Panc1 (cell line): ENCODE measurements at regions not wholly inside any gene's neighbourhood (a gene's known extent, or its start where the extent isn't known, plus 50 kb on each side); places are given as distances from the start of the nearest gene placed in this dataset.

Experiments
- ATAC-seq: fragments of 200-7000 bp; cut with Tn5 transposase; 2 replicates; pipeline ENCODE4 v1.9.1; 2020; ENCODE audit warnings: mild to moderate bottlenecking, moderate library complexity
- BruUV-seq: library from RNA; stranded (reverse); fragments of 400-500 nt; replicated peaks from 2 replicates; lab custom pipeline; 2021; lab: Mats Ljungman, UMichigan
- CTCF ChIA-PET: fragments of 300-600 bp; sonication (Branson Sonifier 250); formaldehyde crosslinking; loops from one replicate; lab custom pipeline; 2022; ENCODE audit warnings: antibody characterized with exemption; lab: Charles Lee
- POLR2A ChIA-PET: fragments of 300-600 bp; sonication (Branson Sonifier 250); formaldehyde crosslinking; loops from one replicate; lab custom pipeline; 2022; ENCODE audit warnings: antibody characterized with exemption; lab: Charles Lee
- DNase-seq: peaks from one replicate; pipeline ENCODE4 v3.0.0-alpha.2; 2010; ENCODE audit warnings: low read depth, low spot score
- H3K27ac ChIP-seq: 2 replicates; pipeline ENCODE4 v1.5.1; 2011; ENCODE audit warnings: mild to moderate bottlenecking, low read length, inconsistent platforms
- H3K27me3 ChIP-seq: fragments of 200-500 bp; sonication (Bioruptor generic); 2 replicates; pipeline ENCODE4 v1.6.0; 2014; ENCODE audit warnings: low read length, inconsistent platforms; ENCODE audit not compliant: control insufficient read depth, insufficient read depth
- H3K36me3 ChIP-seq: fragments of 200-500 bp; sonication (Bioruptor generic); 2 replicates; pipeline ENCODE4 v1.5.1; 2014; ENCODE audit warnings: inconsistent platforms, mild to moderate bottlenecking, low read length, moderate library complexity; ENCODE audit not compliant: control insufficient read depth, insufficient read depth
- H3K4me1 ChIP-seq: 2 replicates; pipeline ENCODE4 v1.5.1; 2011; ENCODE audit warnings: inconsistent platforms, mild to moderate bottlenecking, low read length, moderate library complexity; ENCODE audit not compliant: control insufficient read depth, insufficient read depth
- H3K4me3 ChIP-seq, 2 experiments: 2 replicates each; pipeline ENCODE4 v1.5.1; 2011 to 2012; ENCODE audit warnings: low read depth in 2 of 2, low read length in 2 of 2, mild to moderate bottlenecking in 2 of 2, inconsistent platforms in 1 of 2, moderate library complexity in 1 of 2
- H3K9me3 ChIP-seq: fragments of 200-500 bp; sonication (Bioruptor generic); 2 replicates; pipeline ENCODE4 v1.5.1; 2014; ENCODE audit warnings: low read depth, mild to moderate bottlenecking, inconsistent platforms, low read length, moderate library complexity; ENCODE audit not compliant: control insufficient read depth, insufficient read depth
- CTCF ChIP-seq: fragments of 450-650 bp; IDR thresholded peaks from 2 replicates; pipeline ENCODE4 v1.5.1; 2017; ENCODE audit warnings: mild to moderate bottlenecking
- POLR2AphosphoS5 ChIP-seq: IDR thresholded peaks from 2 replicates; pipeline ENCODE4 v1.6.1; 2012; ENCODE audit warnings: mild to moderate bottlenecking, low read depth, low read length, moderate library complexity
- SIN3A ChIP-seq: IDR thresholded peaks from 2 replicates; pipeline ENCODE4 v1.6.1; 2012; ENCODE audit warnings: low read depth, mild to moderate bottlenecking, low read length, moderate library complexity, borderline replicate concordance; ENCODE audit not compliant: insufficient read depth
- TCF7L2 ChIP-seq: IDR thresholded peaks from 2 replicates; pipeline ENCODE4 v1.6.1; 2011; ENCODE audit warnings: mild to moderate bottlenecking, low read depth, low read length, inconsistent platforms
- in situ Hi-C: cut with HindIII; loops from 2 replicates; pipeline ENCODE4 v1.10.0; 2016; ENCODE audit warnings: low sequenced_read_pairs, low pct_unique_long_range_greater_than_20kb
- intact Hi-C: fragments of 100-400 bp; cut with micrococcal nuclease; formaldehyde crosslinking; loops from one replicate; pipeline ENCODE4 v1.10.0; 2022; ENCODE audit not compliant: unreplicated experiment
- TF ChIP-seq, protein P1 (sequence below), 2 experiments: IDR thresholded peaks; 2 replicates each; pipeline ENCODE4 v1.6.1; 2011 to 2012; ENCODE audit warnings: low read depth in 2 of 2, control low read depth in 1 of 2, low read length in 1 of 2, mild to moderate bottlenecking in 1 of 2, moderate library complexity in 1 of 2; ENCODE audit not compliant: insufficient read depth in 1 of 2

DNA sequence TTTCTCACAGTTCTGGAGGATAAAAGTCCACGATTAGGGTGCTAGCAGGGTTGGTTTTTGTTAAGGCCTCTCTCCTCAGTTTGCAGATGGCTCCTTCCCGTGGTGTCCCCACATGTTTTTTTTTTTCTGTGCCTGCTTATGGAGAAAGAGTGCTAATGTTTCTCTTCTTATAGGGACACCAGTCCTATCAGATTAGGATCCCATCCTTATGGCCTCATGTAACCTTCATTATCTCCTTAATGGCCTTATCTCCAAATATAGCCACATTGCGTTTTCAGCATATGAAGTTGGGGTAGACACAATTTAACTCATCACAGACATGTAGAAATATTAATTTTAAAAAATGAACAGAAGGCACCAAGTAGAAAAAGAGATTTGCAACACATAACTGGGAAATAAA is 755.7 kb upstream of the CELF4 start:
- Histone ChIP-seq H3K27ac (no peak overlapping the region), H3K9me3 (no peaks in the 10 kb centered on the region), H3K27me3 (no peaks in the 10 kb centered on the region), H3K4me1 (no peaks in the 10 kb centered on the region), H3K36me3 (no peaks in the 10 kb centered on the region), H3K4me3 (no peak overlapping the region)
- ATAC-seq, result no peak
- no peak for DNase-seq
- TF ChIP-seq TCF7L2 (no peak), POLR2AphosphoS5 (no peak), CTCF (no peak), SIN3A (no peak)
- TF ChIP-seq, protein P1, sequence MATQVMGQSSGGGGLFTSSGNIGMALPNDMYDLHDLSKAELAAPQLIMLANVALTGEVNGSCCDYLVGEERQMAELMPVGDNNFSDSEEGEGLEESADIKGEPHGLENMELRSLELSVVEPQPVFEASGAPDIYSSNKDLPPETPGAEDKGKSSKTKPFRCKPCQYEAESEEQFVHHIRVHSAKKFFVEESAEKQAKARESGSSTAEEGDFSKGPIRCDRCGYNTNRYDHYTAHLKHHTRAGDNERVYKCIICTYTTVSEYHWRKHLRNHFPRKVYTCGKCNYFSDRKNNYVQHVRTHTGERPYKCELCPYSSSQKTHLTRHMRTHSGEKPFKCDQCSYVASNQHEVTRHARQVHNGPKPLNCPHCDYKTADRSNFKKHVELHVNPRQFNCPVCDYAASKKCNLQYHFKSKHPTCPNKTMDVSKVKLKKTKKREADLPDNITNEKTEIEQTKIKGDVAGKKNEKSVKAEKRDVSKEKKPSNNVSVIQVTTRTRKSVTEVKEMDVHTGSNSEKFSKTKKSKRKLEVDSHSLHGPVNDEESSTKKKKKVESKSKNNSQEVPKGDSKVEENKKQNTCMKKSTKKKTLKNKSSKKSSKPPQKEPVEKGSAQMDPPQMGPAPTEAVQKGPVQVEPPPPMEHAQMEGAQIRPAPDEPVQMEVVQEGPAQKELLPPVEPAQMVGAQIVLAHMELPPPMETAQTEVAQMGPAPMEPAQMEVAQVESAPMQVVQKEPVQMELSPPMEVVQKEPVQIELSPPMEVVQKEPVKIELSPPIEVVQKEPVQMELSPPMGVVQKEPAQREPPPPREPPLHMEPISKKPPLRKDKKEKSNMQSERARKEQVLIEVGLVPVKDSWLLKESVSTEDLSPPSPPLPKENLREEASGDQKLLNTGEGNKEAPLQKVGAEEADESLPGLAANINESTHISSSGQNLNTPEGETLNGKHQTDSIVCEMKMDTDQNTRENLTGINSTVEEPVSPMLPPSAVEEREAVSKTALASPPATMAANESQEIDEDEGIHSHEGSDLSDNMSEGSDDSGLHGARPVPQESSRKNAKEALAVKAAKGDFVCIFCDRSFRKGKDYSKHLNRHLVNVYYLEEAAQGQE (IDR thresholded peaks at IDR 0.05; ENCODE audit: insufficient read depth in 1 of 2, low read depth in 2 of 2, low read length in 1 of 2), result no peak
- intact Hi-C loops (no loop called here), in situ Hi-C loops (no loop called here)
- ChIA-PET CTCF (no interaction called here), POLR2A (no interaction called here)
- no TSS peak for BruUV-seq

GRCh38 chr18:38318416-38318815 is 752.8 kb upstream of the CELF4 start:
- DNase-seq (no peak), ATAC-seq (no peak)
- intact Hi-C loops (no loop called here), in situ Hi-C loops (no loop called here)
- Histone ChIP-seq H3K27me3 (no peaks in the 10 kb centered on the region), H3K36me3 (no peaks in the 10 kb centered on the region), H3K9me3 (no peaks in the 10 kb centered on the region), H3K27ac (no peak overlapping the region), H3K4me3 (no peak overlapping the region), H3K4me1 (no peaks in the 10 kb centered on the region)
- ChIA-PET POLR2A (no interaction called here), CTCF (no interaction called here)
- TF ChIP-seq CTCF (no peak), POLR2AphosphoS5 (no peak), SIN3A (no peak)
- TF ChIP-seq, protein P1 (IDR thresholded peaks at IDR 0.05; ENCODE audit: insufficient read depth in 1 of 2, low read depth in 2 of 2, low read length in 1 of 2), result no peak
- BruUV-seq, result no TSS peak
